ENCODE measurements at regions not wholly inside any gene's neighbourhood (a gene's known extent, or its start where the extent isn't known, plus 50 kb on each side); places are given as distances from the start of the nearest gene placed in this dataset.

DNA sequence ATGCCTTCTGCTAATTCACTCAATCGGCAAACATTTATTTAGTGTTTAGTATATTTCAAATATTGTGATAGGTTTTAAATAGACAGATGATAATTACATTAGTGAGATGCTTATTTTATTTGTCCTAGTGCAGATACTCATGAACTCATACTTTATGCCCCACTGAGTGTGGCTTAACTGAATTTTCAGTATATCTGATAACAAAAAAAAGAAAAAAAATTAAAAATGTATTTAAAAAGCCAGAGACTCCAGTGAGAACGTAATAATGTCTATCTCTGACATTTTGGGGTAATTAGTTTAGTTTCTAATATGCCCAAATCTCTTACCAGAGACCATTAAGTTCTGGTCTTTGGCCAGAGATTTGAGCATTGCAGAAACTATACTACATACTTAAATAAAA, 332.6 kb upstream of the CHORDC1 start:
- DNase-seq (ENCODE audit: low read depth): no peak
- Histone ChIP-seq H3K27me3 (ENCODE audit: control insufficient read depth, insufficient read depth, low read length) (no peaks in the 10 kb centered on the region), H3K4me3 (ENCODE audit: low read depth, low read length) (no peak overlapping the region), H3K36me3 (ENCODE audit: control insufficient read depth, insufficient read depth, low read length) (no peaks in the 10 kb centered on the region)
- TF ChIP-seq, protein P1, sequence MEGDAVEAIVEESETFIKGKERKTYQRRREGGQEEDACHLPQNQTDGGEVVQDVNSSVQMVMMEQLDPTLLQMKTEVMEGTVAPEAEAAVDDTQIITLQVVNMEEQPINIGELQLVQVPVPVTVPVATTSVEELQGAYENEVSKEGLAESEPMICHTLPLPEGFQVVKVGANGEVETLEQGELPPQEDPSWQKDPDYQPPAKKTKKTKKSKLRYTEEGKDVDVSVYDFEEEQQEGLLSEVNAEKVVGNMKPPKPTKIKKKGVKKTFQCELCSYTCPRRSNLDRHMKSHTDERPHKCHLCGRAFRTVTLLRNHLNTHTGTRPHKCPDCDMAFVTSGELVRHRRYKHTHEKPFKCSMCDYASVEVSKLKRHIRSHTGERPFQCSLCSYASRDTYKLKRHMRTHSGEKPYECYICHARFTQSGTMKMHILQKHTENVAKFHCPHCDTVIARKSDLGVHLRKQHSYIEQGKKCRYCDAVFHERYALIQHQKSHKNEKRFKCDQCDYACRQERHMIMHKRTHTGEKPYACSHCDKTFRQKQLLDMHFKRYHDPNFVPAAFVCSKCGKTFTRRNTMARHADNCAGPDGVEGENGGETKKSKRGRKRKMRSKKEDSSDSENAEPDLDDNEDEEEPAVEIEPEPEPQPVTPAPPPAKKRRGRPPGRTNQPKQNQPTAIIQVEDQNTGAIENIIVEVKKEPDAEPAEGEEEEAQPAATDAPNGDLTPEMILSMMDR (IDR thresholded peaks at IDR 0.05; ENCODE audit: insufficient read depth, low read length, poor library complexity, severe bottlenecking): no peak

DNA sequence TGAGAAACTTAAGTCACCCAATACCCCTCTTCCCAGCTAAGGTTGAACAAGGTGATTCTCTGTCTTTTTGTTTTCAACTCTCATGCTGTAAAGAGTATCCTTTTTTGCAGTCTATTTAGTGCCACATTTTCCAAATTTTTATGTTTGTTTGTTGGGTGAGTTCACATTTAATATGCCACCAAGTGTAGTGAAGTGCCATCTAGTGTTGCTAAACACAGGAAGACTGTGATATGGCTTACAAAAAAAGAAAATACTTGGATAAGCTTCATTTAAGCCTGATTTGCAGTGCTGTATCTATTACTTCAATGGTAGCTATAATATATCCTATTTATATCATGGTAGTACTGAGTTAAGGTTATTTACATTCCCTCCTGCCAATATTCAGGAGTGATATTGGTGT, 319.2 kb upstream of the CHORDC1 start:
- DNase-seq (ENCODE audit: low read depth): no peak
- TF ChIP-seq, protein P1 (IDR thresholded peaks at IDR 0.05; ENCODE audit: insufficient read depth, low read length, poor library complexity, severe bottlenecking): no peak
- no peak overlapping the region for H3K4me3 ChIP-seq (ENCODE audit: low read depth, low read length)
- H3K27me3 ChIP-seq (ENCODE audit: control insufficient read depth, insufficient read depth, low read length): no peaks in the 10 kb centered on the region
- no peaks in the 10 kb centered on the region for H3K36me3 ChIP-seq (ENCODE audit: control insufficient read depth, insufficient read depth, low read length)

DNA sequence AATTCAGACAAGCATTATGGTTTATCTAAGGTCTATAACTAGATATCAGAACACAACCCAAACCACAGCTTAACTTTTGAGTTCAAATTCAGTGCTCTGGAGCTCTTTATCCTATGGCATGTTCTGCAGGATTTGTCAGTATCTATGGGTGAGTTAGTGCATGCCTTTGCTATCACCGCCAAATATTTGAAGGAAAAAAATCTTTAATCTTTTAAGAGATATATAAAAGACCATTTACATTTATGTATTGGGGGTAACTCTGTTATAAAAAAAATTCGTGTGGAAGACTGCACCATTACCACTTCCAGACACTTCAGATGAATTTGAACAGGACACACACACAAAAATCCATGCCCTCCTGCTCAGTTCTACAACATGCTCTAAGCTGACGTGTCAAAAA, 313.5 kb upstream of the CHORDC1 start:
- no peak for DNase-seq (ENCODE audit: low read depth)
- TF ChIP-seq, protein P1 (IDR thresholded peaks at IDR 0.05; ENCODE audit: insufficient read depth, low read length, poor library complexity, severe bottlenecking): no peak
- Histone ChIP-seq H3K36me3 (ENCODE audit: control insufficient read depth, insufficient read depth, low read length) (no peaks in the 10 kb centered on the region), H3K4me3 (ENCODE audit: low read depth, low read length) (no peak overlapping the region), H3K27me3 (ENCODE audit: control insufficient read depth, insufficient read depth, low read length) (no peaks in the 10 kb centered on the region)

DNA sequence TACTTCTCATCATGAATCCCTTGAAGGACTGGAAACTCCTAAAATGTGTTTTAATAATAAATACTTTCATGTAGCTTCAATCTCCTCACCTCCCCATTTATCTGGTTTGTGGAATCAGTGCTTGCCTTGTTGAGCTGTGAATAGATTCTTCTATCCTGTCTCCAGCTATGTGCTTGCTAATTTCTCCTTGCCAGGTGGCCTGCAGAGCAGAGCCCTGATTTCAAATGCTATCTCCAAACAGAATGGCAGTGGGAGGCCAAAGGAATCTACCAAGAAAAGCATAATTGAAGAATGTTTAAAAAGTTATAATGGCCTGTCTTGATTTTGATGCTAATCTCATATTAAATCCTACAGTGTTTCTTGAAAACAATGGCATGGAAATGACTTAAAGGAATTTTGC, 309.3 kb upstream of the CHORDC1 start:
- Histone ChIP-seq H3K4me3 (ENCODE audit: low read depth, low read length) (no peak overlapping the region), H3K27me3 (ENCODE audit: control insufficient read depth, insufficient read depth, low read length) (no peaks in the 10 kb centered on the region), H3K36me3 (ENCODE audit: control insufficient read depth, insufficient read depth, low read length) (no peaks in the 10 kb centered on the region)
- no peak for DNase-seq (ENCODE audit: low read depth)
- TF ChIP-seq, protein P1 (IDR thresholded peaks at IDR 0.05; ENCODE audit: insufficient read depth, low read length, poor library complexity, severe bottlenecking): no peak

DNA sequence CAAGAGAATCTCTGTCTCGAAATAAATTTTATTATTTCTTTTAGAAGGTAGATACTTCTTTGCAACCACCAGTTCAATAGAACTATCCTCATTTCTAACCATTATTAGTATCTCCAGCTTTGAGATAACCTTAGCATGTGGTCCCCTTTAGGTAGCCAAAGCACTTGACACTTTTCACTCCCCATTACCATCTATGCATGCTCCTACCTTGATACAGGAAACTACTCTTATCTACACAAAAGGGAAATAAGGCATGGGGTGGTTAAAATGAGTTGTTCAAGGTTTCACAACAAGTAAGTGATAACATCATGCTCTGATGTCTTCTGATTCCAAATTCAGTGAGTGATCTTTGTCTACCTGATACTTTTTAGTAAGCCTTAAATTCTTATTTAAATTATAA, 308.2 kb upstream of the CHORDC1 start:
- TF ChIP-seq, protein P1 (IDR thresholded peaks at IDR 0.05; ENCODE audit: insufficient read depth, low read length, poor library complexity, severe bottlenecking): no peak
- no peaks in the 10 kb centered on the region for H3K27me3 ChIP-seq (ENCODE audit: control insufficient read depth, insufficient read depth, low read length)
- no peak for DNase-seq (ENCODE audit: low read depth)
- H3K4me3 ChIP-seq (ENCODE audit: low read depth, low read length): no peak overlapping the region
- H3K36me3 ChIP-seq (ENCODE audit: control insufficient read depth, insufficient read depth, low read length): no peaks in the 10 kb centered on the region

DNA sequence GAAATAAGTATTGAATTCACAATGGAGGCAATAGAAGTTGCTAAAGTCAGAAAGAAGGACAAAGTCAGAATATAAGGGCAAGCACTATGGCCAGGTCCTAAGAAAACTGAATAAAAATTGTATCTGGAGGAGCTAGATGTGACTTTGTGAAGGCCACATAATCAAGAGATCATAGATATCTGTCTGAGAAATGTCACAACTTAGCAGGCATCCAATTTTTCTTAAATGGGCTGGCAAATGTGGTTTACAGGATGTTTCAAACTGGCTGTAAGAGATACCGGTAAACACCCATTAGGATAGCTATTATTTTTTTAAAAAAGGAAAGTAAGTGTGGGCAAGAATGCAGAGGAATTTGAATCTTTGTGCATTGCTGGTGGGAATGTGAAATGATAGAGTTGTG, 303.1 kb upstream of the CHORDC1 start:
- DNase-seq (ENCODE audit: low read depth): no peak
- H3K36me3 ChIP-seq (ENCODE audit: control insufficient read depth, insufficient read depth, low read length): no peaks in the 10 kb centered on the region
- TF ChIP-seq, protein P1 (IDR thresholded peaks at IDR 0.05; ENCODE audit: insufficient read depth, low read length, poor library complexity, severe bottlenecking): no peak
- no peaks in the 10 kb centered on the region for H3K27me3 ChIP-seq (ENCODE audit: control insufficient read depth, insufficient read depth, low read length)
- no peak overlapping the region for H3K4me3 ChIP-seq (ENCODE audit: low read depth, low read length)

Measured in kidney epithelial cell (primary cell).